22Rv1 (cell line): ENCODE measurements at regions not wholly inside any gene's neighbourhood (a gene's known extent, or its start where the extent isn't known, plus 50 kb on each side); places are given as distances from the start of the nearest gene placed in this dataset.

Source experiments
- CTCF ChIP-seq: fragments of 450-650 bp; IDR thresholded peaks from 2 replicates; pipeline ENCODE4 v1.5.1; 2017; ENCODE audit warnings: mild to moderate bottlenecking
- ZFX ChIP-seq: fragments of 450-650 bp; IDR thresholded peaks from 2 replicates; pipeline ENCODE4 v1.6.1; 2017; ENCODE audit warnings: antibody characterized with exemption, borderline replicate concordance

DNA sequence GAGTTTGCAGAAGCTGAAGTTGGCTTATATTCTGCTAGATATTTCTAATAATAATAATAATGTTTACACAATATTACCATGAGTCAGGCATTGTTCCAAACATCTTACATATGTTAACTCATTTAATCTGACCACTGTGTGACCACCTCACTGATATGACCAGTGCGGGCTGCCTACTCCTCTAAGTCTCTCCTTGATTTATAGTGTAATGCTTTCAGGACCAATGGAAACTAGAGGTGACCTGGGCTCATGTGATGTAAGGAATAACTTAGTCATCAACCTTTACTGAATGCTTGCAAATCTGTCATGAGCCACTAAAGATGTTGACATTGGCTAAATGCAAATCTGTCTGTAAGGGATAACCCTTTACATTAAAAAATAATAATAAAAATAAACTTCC, 51.1 kb upstream of the GPR6 start:
- TF ChIP-seq CTCF (no peak), ZFX (no peak)
